ENCODE measurements at regions not wholly inside any gene's neighbourhood (a gene's known extent, or its start where the extent isn't known, plus 50 kb on each side); places are given as distances from the start of the nearest gene placed in this dataset.
"Not testable (repeated sequence)": the region's sequence is repeated elsewhere in the genome, so short reads cannot be mapped to it uniquely, and the experiment has no call there.

GRCh38 chr14:105616802-105617192, 90.4 kb downstream of the TMEM121 start:
- H3K4me3 ChIP-seq (ENCODE audit: low read depth, low read length) = no peak overlapping the region
- no peak for DNase-seq (ENCODE audit: low read depth)
- TF ChIP-seq CTCF (IDR thresholded peaks at IDR 0.05; ENCODE audit: control insufficient read depth, extremely low read depth, insufficient read depth) = no peak

GRCh38 chr14:105617201-105617777, 90.9 kb downstream of the TMEM121 start:
- DNase-seq (ENCODE audit: low read depth) = no peak
- no peak overlapping the region for H3K4me3 ChIP-seq (ENCODE audit: low read depth, low read length)
- TF ChIP-seq CTCF (IDR thresholded peaks at IDR 0.05; ENCODE audit: control insufficient read depth, extremely low read depth, insufficient read depth) = no peak

- not testable (repeated sequence) for DNase-seq (ENCODE audit: low read depth); H3K4me3 ChIP-seq (ENCODE audit: low read depth, low read length)
Measured at GRCh38 chr14:105617805-105618204, 91.4 kb downstream of the TMEM121 start.

- not testable (repeated sequence) for DNase-seq (ENCODE audit: low read depth); H3K4me3 ChIP-seq (ENCODE audit: low read depth, low read length)
Measured at GRCh38 chr14:105619324-105619723, 92.9 kb downstream of the TMEM121 start.

- H3K4me3 ChIP-seq (ENCODE audit: low read depth, low read length); DNase-seq (ENCODE audit: low read depth): not testable (repeated sequence)
Measured at GRCh38 chr14:105620178-105620864, 93.9 kb downstream of the TMEM121 start.

GRCh38 chr14:105620865-105621471, 94.6 kb downstream of the TMEM121 start:
- not testable (repeated sequence) for H3K4me3 ChIP-seq (ENCODE audit: low read depth, low read length); DNase-seq (ENCODE audit: low read depth)

GRCh38 chr14:105621479-105622328, 95.3 kb downstream of the TMEM121 start:
- not testable (repeated sequence) for H3K4me3 ChIP-seq (ENCODE audit: low read depth, low read length); DNase-seq (ENCODE audit: low read depth)

- TF ChIP-seq CTCF (IDR thresholded peaks at IDR 0.05; ENCODE audit: control insufficient read depth, extremely low read depth, insufficient read depth) = no peak
- DNase-seq (ENCODE audit: low read depth) = no peak
- H3K4me3 ChIP-seq (ENCODE audit: low read depth, low read length) = no peak overlapping the region
Measured at GRCh38 chr14:105622329-105622955, 96.1 kb downstream of the TMEM121 start.

- DNase-seq (ENCODE audit: low read depth); H3K4me3 ChIP-seq (ENCODE audit: low read depth, low read length): not testable (repeated sequence)
Measured at GRCh38 chr14:105623178-105623577, 96.8 kb downstream of the TMEM121 start.

- not testable (repeated sequence) for H3K4me3 ChIP-seq (ENCODE audit: low read depth, low read length); DNase-seq (ENCODE audit: low read depth)
Measured at GRCh38 chr14:105624346-105624745, 98.0 kb downstream of the TMEM121 start.

- DNase-seq (ENCODE audit: low read depth); H3K4me3 ChIP-seq (ENCODE audit: low read depth, low read length): not testable (repeated sequence)
Measured at GRCh38 chr14:105624749-105625434, 98.5 kb downstream of the TMEM121 start.

GRCh38 chr14:105625448-105625847, 99.1 kb downstream of the TMEM121 start:
- not testable (repeated sequence) for H3K4me3 ChIP-seq (ENCODE audit: low read depth, low read length); DNase-seq (ENCODE audit: low read depth)

GRCh38 chr14:105626111-105626510, 99.7 kb downstream of the TMEM121 start:
- H3K4me3 ChIP-seq (ENCODE audit: low read depth, low read length); DNase-seq (ENCODE audit: low read depth): not testable (repeated sequence)

GRCh38 chr14:105626651-105627050, 100.3 kb downstream of the TMEM121 start:
- not testable (repeated sequence) for DNase-seq (ENCODE audit: low read depth); H3K4me3 ChIP-seq (ENCODE audit: low read depth, low read length)
